Psoas muscle (tissue), 7 donors: ENCODE measurements at regions not wholly inside any gene's neighbourhood (a gene's known extent, or its start where the extent isn't known, plus 50 kb on each side); places are given as distances from the start of the nearest gene placed in this dataset.

Experiments
- ATAC-seq, 4 donors: fragments of 200-7000 bp; cut with Tn5 transposase; one replicate each; pipeline ENCODE4 v1.9.1; 2020; ENCODE audit warnings: moderate library complexity in 3 of 4, mild to moderate bottlenecking in 2 of 4
- DNase-seq, 2 donors: peaks; one replicate each; pipeline ENCODE4 v3.0.0-alpha.2; 2020
- H3K27ac ChIP-seq: fragments of 200-600 bp; one replicate; pipeline ENCODE4 v1.8.0; 2022
- H3K27me3 ChIP-seq, 3 donors: fragments of 200-600 bp in 1 of 3; one replicate each; pipeline versions ENCODE4 v1.6.1 to v1.8.0; 2013 to 2022; ENCODE audit warnings: low read length in 2 of 3, mild to moderate bottlenecking in 2 of 3, moderate library complexity in 1 of 3; ENCODE audit not compliant: insufficient read depth in 3 of 3
- H3K36me3 ChIP-seq, 2 donors: fragments of 200-600 bp in 1 of 2; one replicate each; pipeline versions ENCODE4 v1.6.1 to v1.8.0; 2013 to 2022; ENCODE audit warnings: low read depth in 1 of 2, mild to moderate bottlenecking in 1 of 2, moderate library complexity in 1 of 2; ENCODE audit not compliant: insufficient read depth in 1 of 2
- H3K4me1 ChIP-seq: fragments of 200-600 bp; one replicate; pipeline ENCODE4 v1.8.0; 2022
- H3K4me3 ChIP-seq: fragments of 200-600 bp; one replicate; pipeline ENCODE4 v1.8.0; 2022; ENCODE audit warnings: mild to moderate bottlenecking
- H3K9me3 ChIP-seq: fragments of 200-600 bp; one replicate; pipeline ENCODE4 v1.8.0; 2022
- WGBS, 3 donors: extraction: QIAGEN DNeasy Blood & Tissue Kit; methylation state at CpG; one replicate each; pipeline versions ENCODE4 v1.1.6 to v1.1.7; 2013; 5-methylcytosine and 5-hydroxymethylcytosine counted together
- intact Hi-C, 2 donors: fragments of 100-400 bp; cut with DNase I; formaldehyde crosslinking; loops; one replicate each; pipeline versions ENCODE4 v1.11.0 to v1.14.2; 2022
- TF ChIP-seq, protein P1 (sequence below): fragments of 200-600 bp; IDR thresholded peaks from one replicate; pipeline ENCODE4 v1.8.0; 2022; ENCODE audit warnings: antibody characterized with exemption
- donor health status: healthy with polysubstance abuse.
- donor health status: DM: no; HTN: no; CAD: no; lungs with moderate emphysema.
- donor health status: Bipolar disorder and iron deficiency.
- donor health status: healthy.
- donor health status: DM: yes; HTN: yes; CAD: no.
- donor health status: DM: no; HTN: no; CAD: no.
- donor health status: DM: yes; HTN: yes; CAD: no.

GRCh38 chr15:85988741-85989140 lies 90.9 kb upstream of the AGBL1 start:
- intact Hi-C loops = no loop called here
- no peaks in the 10 kb centered on the region for H3K36me3 ChIP-seq
- TF ChIP-seq, protein P1, sequence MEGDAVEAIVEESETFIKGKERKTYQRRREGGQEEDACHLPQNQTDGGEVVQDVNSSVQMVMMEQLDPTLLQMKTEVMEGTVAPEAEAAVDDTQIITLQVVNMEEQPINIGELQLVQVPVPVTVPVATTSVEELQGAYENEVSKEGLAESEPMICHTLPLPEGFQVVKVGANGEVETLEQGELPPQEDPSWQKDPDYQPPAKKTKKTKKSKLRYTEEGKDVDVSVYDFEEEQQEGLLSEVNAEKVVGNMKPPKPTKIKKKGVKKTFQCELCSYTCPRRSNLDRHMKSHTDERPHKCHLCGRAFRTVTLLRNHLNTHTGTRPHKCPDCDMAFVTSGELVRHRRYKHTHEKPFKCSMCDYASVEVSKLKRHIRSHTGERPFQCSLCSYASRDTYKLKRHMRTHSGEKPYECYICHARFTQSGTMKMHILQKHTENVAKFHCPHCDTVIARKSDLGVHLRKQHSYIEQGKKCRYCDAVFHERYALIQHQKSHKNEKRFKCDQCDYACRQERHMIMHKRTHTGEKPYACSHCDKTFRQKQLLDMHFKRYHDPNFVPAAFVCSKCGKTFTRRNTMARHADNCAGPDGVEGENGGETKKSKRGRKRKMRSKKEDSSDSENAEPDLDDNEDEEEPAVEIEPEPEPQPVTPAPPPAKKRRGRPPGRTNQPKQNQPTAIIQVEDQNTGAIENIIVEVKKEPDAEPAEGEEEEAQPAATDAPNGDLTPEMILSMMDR = no peak
- DNase-seq (no peak), ATAC-seq (no peak)
- WGBS, 3 donors = 78 to 85% (median 81%) methylated on average over 5 of the region's 5 CpGs
- no peaks in the 10 kb centered on the region for H3K27me3 ChIP-seq
- no peak overlapping the region for H3K27ac ChIP-seq
- no peak overlapping the region for H3K4me3 ChIP-seq
- H3K4me1 ChIP-seq = no peaks in the 10 kb centered on the region
- H3K9me3 ChIP-seq = no peaks in the 10 kb centered on the region

DNA sequence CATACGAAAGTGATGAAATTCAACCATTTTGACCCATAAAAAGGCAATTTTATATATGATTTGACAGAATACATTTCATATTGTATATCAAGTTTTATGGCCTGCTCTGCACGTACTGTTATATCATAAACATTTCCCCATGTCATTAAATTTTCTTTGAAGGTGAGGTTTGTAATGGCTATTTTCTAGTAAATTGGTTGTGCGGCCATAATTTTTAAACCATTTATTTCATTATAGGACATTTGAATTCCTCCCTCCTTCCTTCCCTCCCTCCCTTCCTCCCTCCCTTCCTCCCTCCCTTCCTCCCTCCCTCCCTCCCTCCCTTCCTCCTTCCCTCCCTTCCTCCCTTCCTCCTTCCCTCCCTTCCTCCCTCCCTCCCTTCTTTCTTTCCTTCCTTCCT lies 87.4 kb upstream of the AGBL1 start:
- Histone ChIP-seq H3K4me3 (no peak overlapping the region), H3K4me1 (no peaks in the 10 kb centered on the region), H3K36me3 (no peaks in the 10 kb centered on the region), H3K9me3 (no peaks in the 10 kb centered on the region), H3K27me3 (no peaks in the 10 kb centered on the region), H3K27ac (no peak overlapping the region)
- DNase-seq (no peak), ATAC-seq (no peak)
- intact Hi-C loops = no loop called here
- WGBS, 3 donors = 90 to 96% (median 95%) methylated on average over 3 of the region's 3 CpGs
- TF ChIP-seq, protein P1 = no peak

- no peak for ATAC-seq
- DNase-seq = no peak
- H3K27me3 ChIP-seq = no peaks in the 10 kb centered on the region
- H3K4me1 ChIP-seq = no peaks in the 10 kb centered on the region
- H3K36me3 ChIP-seq = no peaks in the 10 kb centered on the region
- intact Hi-C loops = no loop called here
- TF ChIP-seq, protein P1 = no peak
- whole genome bisulfite sequencing, 3 donors = 96 to 100% (median 96%) methylated on average over 2 of the region's 2 CpGs
- no peak overlapping the region for H3K27ac ChIP-seq
- H3K9me3 ChIP-seq = no peaks in the 10 kb centered on the region
- H3K4me3 ChIP-seq = no peak overlapping the region
These were observed 86.6 kb upstream of the AGBL1 start for GRCh38 chr15:85993116-85993515.

GRCh38 chr15:85997618-85998017 lies 82.1 kb upstream of the AGBL1 start:
- 78 to 88% (median 84%) methylated on average over 5 of the region's 5 CpGs for WGBS, 3 donors

DNA sequence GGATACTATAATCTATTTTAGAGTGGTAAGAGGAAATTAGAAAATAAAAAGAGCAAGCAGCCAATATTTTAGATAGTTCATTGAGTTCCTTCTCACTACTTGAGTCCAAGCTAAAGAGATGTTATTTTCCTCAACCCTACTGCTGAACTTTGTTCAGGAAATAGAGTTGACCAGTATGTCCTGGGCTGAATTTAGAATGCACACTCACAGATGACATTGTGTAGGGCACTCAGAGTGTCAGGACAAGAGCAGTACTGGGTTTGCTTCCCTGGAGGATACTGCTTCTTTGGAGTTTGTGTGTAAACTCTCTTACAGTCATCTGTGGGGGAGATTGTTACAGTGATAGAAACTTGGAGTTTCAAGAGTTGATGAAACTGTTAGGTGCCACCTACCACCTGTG lies 80.0 kb upstream of the AGBL1 start:
- Histone ChIP-seq H3K27me3 (no peaks in the 10 kb centered on the region), H3K36me3 (no peaks in the 10 kb centered on the region), H3K4me3 (no peak overlapping the region), H3K9me3 (no peaks in the 10 kb centered on the region), H3K4me1 (peaks cover 6% of the 10 kb centered on the region), H3K27ac (no peak overlapping the region)
- intact Hi-C loops = no loop called here
- ATAC-seq (peak in 3 of 4 donors; percentile 40 to 62 (median 62)), DNase-seq (no peak)
- TF ChIP-seq, protein P1 = no peak

More at GRCh38 chr15:85997618-85998017, 82.1 kb upstream of the AGBL1 start:
- no peak for ATAC-seq
- H3K27me3 ChIP-seq = no peaks in the 10 kb centered on the region
- no peaks in the 10 kb centered on the region for H3K36me3 ChIP-seq
- peaks cover 4% of the 10 kb centered on the region for H3K4me1 ChIP-seq
- TF ChIP-seq, protein P1 = no peak
- DNase-seq = no peak
- H3K4me3 ChIP-seq = no peak overlapping the region
- H3K9me3 ChIP-seq = no peaks in the 10 kb centered on the region
- intact Hi-C loops = no loop called here
- no peak overlapping the region for H3K27ac ChIP-seq
